K562 (cell line): ENCODE measurements at regions not wholly inside any gene's neighbourhood (a gene's known extent, or its start where the extent isn't known, plus 50 kb on each side); places are given as distances from the start of the nearest gene placed in this dataset.

Experiments used
- ATAC-seq: fragments of 200-7000 bp; cut with Tn5 transposase; 3 replicates; pipeline ENCODE4 v1.9.1; 2020; ENCODE audit warnings: moderate library complexity
- BruUV-seq: library from RNA; stranded (reverse); fragments of 400-500 nt; replicated peaks from 2 replicates; lab custom pipeline; 2021; lab: Mats Ljungman, UMichigan
- CTCF ChIA-PET: fragments of 300-600 bp; formaldehyde crosslinking; extraction: SDS; loops from one replicate; lab custom pipeline; 2021; ENCODE audit warnings: low intra/inter-chr PET ratio; lab: Yijun Ruan, JAX
- POLR2A ChIA-PET: fragments of 300-600, 350-650 bp; sonication (Branson Sonifier 250); formaldehyde crosslinking; extraction: SDS; loops from one replicate; lab custom pipeline; 2021; ENCODE audit warnings: antibody characterized with exemption, inconsistent platforms; lab: Yijun Ruan, JAX
- DNase-seq, 4 experiments: peaks; one replicate each; pipeline versions ENCODE4 v3.0.0 to v3.0.0-alpha.2; 2011 to 2018; ENCODE audit warnings: low spot score in 3 of 4, mixed read lengths in 3 of 4; ENCODE audit errors: extremely low read depth in 1 of 4
- FAIRE-seq: peaks from 2 replicates; lab custom pipeline; 2011; peaks lifted over from hg19 to GRCh38; lab: Jason Lieb, UNC
- H2AFZ ChIP-seq: 2 replicates; pipeline ENCODE4 v1.6.0; 2011; ENCODE audit warnings: low read depth, low read length, control low read depth, inconsistent platforms
- H3K27ac ChIP-seq: fragments of 200-600 bp; 3 replicates; pipeline ENCODE4 v1.8.0; 2011; ENCODE audit warnings: low read depth, mild to moderate bottlenecking, control low read depth, inconsistent platforms, low read length, moderate library complexity, mixed read lengths; ENCODE audit errors: extremely low read depth
- H3K27me3 ChIP-seq, 2 experiments: fragments of 300-600 bp in 1 of 2; 2 replicates in 1 of 2; 3 replicates in 1 of 2; pipeline versions ENCODE4 v1.6.0 to v1.8.0; 2011; ENCODE audit warnings: inconsistent platforms in 2 of 2, low read length in 2 of 2, mild to moderate bottlenecking in 1 of 2, mixed read lengths in 1 of 2, moderate library complexity in 1 of 2; ENCODE audit not compliant: control insufficient read depth in 2 of 2, insufficient read depth in 2 of 2
- H3K36me3 ChIP-seq: fragments of 300-600 bp; 3 replicates; pipeline ENCODE4 v1.8.0; 2011; ENCODE audit warnings: mild to moderate bottlenecking, low read length, inconsistent platforms; ENCODE audit not compliant: control insufficient read depth, insufficient read depth
- H3K4me1 ChIP-seq, 2 experiments: fragments of 200-600 bp in 1 of 2; replicated peaks in 1 of 2; 2 replicates in 1 of 2; 3 replicates in 1 of 2; pipeline versions ENCODE4 v1.5.1 to v1.8.0; 2011; ENCODE audit warnings: inconsistent platforms in 2 of 2, low read length in 2 of 2, mild to moderate bottlenecking in 1 of 2, mixed read lengths in 1 of 2, moderate library complexity in 1 of 2; ENCODE audit not compliant: control insufficient read depth in 2 of 2, insufficient read depth in 2 of 2
- H3K4me2 ChIP-seq: 2 replicates; pipeline ENCODE4 v1.6.1; 2011; ENCODE audit warnings: low read length, control low read depth, inconsistent platforms, mixed read lengths; ENCODE audit not compliant: insufficient read depth
- H3K4me3 ChIP-seq: fragments of 200-600 bp; sonication (generic), shearing (Covaris generic); 2 replicates; pipeline ENCODE4 v1.5.1; 2016; ENCODE audit warnings: control low read depth, inconsistent platforms
- H3K79me2 ChIP-seq: fragments of 200-600 bp; 3 replicates; pipeline ENCODE4 v1.8.0; 2011; ENCODE audit warnings: low read length, inconsistent platforms; ENCODE audit not compliant: control insufficient read depth, insufficient read depth
- H3K9ac ChIP-seq, 2 experiments: 2 replicates each; pipeline versions ENCODE4 v1.6.0 to v1.6.1; 2011; ENCODE audit warnings: low read depth in 2 of 2, low read length in 2 of 2, control low read depth in 1 of 2, inconsistent platforms in 1 of 2, mild to moderate bottlenecking in 1 of 2, mixed read lengths in 1 of 2; ENCODE audit not compliant: insufficient read depth in 1 of 2
- H3K9me1 ChIP-seq: one replicate; pipeline ENCODE4 v1.6.0; 2011; ENCODE audit warnings: inconsistent platforms, mild to moderate bottlenecking, low read length, moderate library complexity; ENCODE audit not compliant: control insufficient read depth, insufficient read depth
- H3K9me3 ChIP-seq: replicated peaks from 2 replicates; pipeline ENCODE4 v1.5.1; 2011; ENCODE audit warnings: low read depth, low read length, inconsistent platforms; ENCODE audit not compliant: control insufficient read depth, insufficient read depth
- H4K20me1 ChIP-seq: replicated peaks from 2 replicates; pipeline ENCODE4 v1.6.1; 2011; ENCODE audit warnings: low read length, inconsistent platforms, mixed read lengths; ENCODE audit not compliant: control insufficient read depth, insufficient read depth
- DLX4 ChIP-seq: fragments of 250-450 bp; sonication (Bioruptor Pico); IDR thresholded peaks from 2 replicates; pipeline ENCODE4 v1.6.1; 2021; ENCODE audit warnings: mild to moderate bottlenecking
- ETV6 ChIP-seq, 3 experiments: fragments of 150-350 bp in 1 of 3; sonication (generic) in 1 of 3; formaldehyde crosslinking in 1 of 3; IDR thresholded peaks; 2 replicates each; pipeline versions ENCODE4 v1.6.1 to v1.8.0; 2014 to 2022; ENCODE audit warnings: borderline replicate concordance in 2 of 3, low read depth in 2 of 3, antibody characterized with exemption in 1 of 3, low read length in 1 of 3, mild to moderate bottlenecking in 1 of 3, missing genetic modification reagents in 1 of 3
- STAT5B ChIP-seq: fragments of 250-450 bp; sonication (Bioruptor Pico); IDR thresholded peaks from 2 replicates; pipeline ENCODE4 v1.8.0; 2021; ENCODE audit warnings: mild to moderate bottlenecking, inconsistent platforms
- ZNF184 ChIP-seq: sonication (generic); formaldehyde crosslinking; IDR thresholded peaks from 2 replicates; pipeline ENCODE4 v1.5.0; 2020; ENCODE audit warnings: missing genetic modification reagents
- ZNF512 ChIP-seq: IDR thresholded peaks from 2 replicates; pipeline ENCODE4 v1.6.1; 2016; ENCODE audit warnings: missing genetic modification characterization, missing compliant biosample characterization
- in situ Hi-C: fragments of 300-500 bp; cut with MboI; formaldehyde crosslinking; loops from 4 replicates; pipeline ENCODE4 v1.15.0; 2018; ENCODE audit warnings: inconsistent platforms, mixed read lengths
- intact Hi-C: fragments of 100-400 bp; cut with micrococcal nuclease; formaldehyde crosslinking; loops from 2 replicates; pipeline ENCODE4 v1.14.2; 2022

GRCh38 chr6:80696268-80696667, 589.8 kb downstream of the BCKDHB start:
- H3K4me1 ChIP-seq = no peaks in the 10 kb centered on the region
- no peak for FAIRE-seq
- POLR2A ChIA-PET = no interaction called here
- H4K20me1 ChIP-seq = no peaks in the 10 kb centered on the region
- no peaks in the 10 kb centered on the region for H3K36me3 ChIP-seq
- H3K4me3 ChIP-seq = no peak overlapping the region
- intact Hi-C loops = no loop called here
- no peak overlapping the region for H3K27ac ChIP-seq
- DNase-seq = no peak
- no peaks in the 10 kb centered on the region for H3K79me2 ChIP-seq
- no TSS peak for BruUV-seq
- no peaks in the 10 kb centered on the region; the same call in 1 of the 2 replicates for H3K9me3 ChIP-seq
- no peaks in the 10 kb centered on the region for H3K27me3 ChIP-seq
- no peak overlapping the region for H3K4me2 ChIP-seq
- H3K9me1 ChIP-seq = no peaks in the 10 kb centered on the region
- ATAC-seq = no peak
- in situ Hi-C loops = no loop called here
- H2AFZ ChIP-seq = no peak overlapping the region
- TF ChIP-seq STAT5B (CRISPR knock-in tag) (no peak), ZNF184 (CRISPR knock-in tag) (no peak), ETV6 (IDR thresholded peaks at IDR 0.05; ENCODE audit: borderline replicate concordance in 1 of 2, low read depth in 2 of 2, low read length in 1 of 2) (no peak), ETV6 (CRISPR knock-in tag; IDR thresholded peaks at IDR 0.05; ENCODE audit: borderline replicate concordance) (no peak), ZNF512 (tag) (no peak), DLX4 (CRISPR knock-in tag) (no peak)
- H3K9ac ChIP-seq = no peak overlapping the region
- CTCF ChIA-PET = no interaction called here
